NCI-H1092 treated with DMSO at 0.1 percent for 48 hours (cell line): ENCODE measurements at regions not wholly inside any gene's neighbourhood (a gene's known extent, or its start where the extent isn't known, plus 50 kb on each side); places are given as distances from the start of the nearest gene placed in this dataset.

Experiments used
- DNase-seq: peaks from one replicate; lab custom pipeline; 2025; lab: John Stamatoyannopoulos, UW

GRCh38 chr10:71145352-71145945, 66.9 kb upstream of the UNC5B start:
- DNase-seq, result no peak

- DNase-seq, result no peak
These were observed 61.6 kb upstream of the UNC5B start for GRCh38 chr10:71150796-71151195.

- DNase-seq, result no peak
These were observed 60.3 kb upstream of the UNC5B start for GRCh38 chr10:71152043-71152442.

- DNase-seq, result no peak
These were observed 55.9 kb upstream of the UNC5B start for GRCh38 chr10:71156436-71156835.

GRCh38 chr10:71157435-71157834, 54.9 kb upstream of the UNC5B start:
- no peak for DNase-seq

- DNase-seq, result no peak
These were observed 54.1 kb upstream of the UNC5B start for GRCh38 chr10:71158251-71158650.

- no peak for DNase-seq
These were observed 53.5 kb upstream of the UNC5B start for GRCh38 chr10:71158902-71159301.

- no peak for DNase-seq
These were observed 52.5 kb upstream of the UNC5B start for GRCh38 chr10:71159892-71160291.

GRCh38 chr10:71161425-71161824, 50.9 kb upstream of the UNC5B start:
- DNase-seq, result no peak
